Adrenal gland (tissue), 9 donors: ENCODE measurements at regions not wholly inside any gene's neighbourhood (a gene's known extent, or its start where the extent isn't known, plus 50 kb on each side); places are given as distances from the start of the nearest gene placed in this dataset.

Source experiments
- DNase-seq, 7 donors: peaks; one replicate each; pipeline ENCODE4 v3.0.0-alpha.2; 2019 to 2020
- H3K27ac ChIP-seq, 5 donors: fragments of 200-600 bp; sonication (generic) in 4 of 5; 1 replicate in 3 of 5; 2 replicates in 2 of 5; pipeline versions ENCODE4 v1.5.1 to v1.8.0; 2016 to 2020; ENCODE audit warnings: mild to moderate bottlenecking in 1 of 5
- H3K27me3 ChIP-seq: fragments of 200-600 bp; 2 replicates; pipeline ENCODE4 v1.8.0; 2021
- H3K36me3 ChIP-seq, 2 donors: fragments of 200-600 bp; replicated peaks in 1 of 2; 1 replicate in 1 of 2; 2 replicates in 1 of 2; pipeline versions ENCODE4 v1.5.1 to v1.8.0; 2018 to 2022
- H3K4me1 ChIP-seq, 2 donors: fragments of 200-600 bp; replicated peaks in 1 of 2; 1 replicate in 1 of 2; 2 replicates in 1 of 2; pipeline versions ENCODE4 v1.5.1 to v1.8.0; 2018 to 2021
- H3K4me3 ChIP-seq, 4 donors: fragments of 200-600 bp; sonication (generic) in 3 of 4; one replicate each; pipeline ENCODE4 v1.5.1; 2016 to 2018
- H3K9me3 ChIP-seq, 3 donors: fragments of 200-600 bp; sonication (generic) in 1 of 3; replicated peaks in 1 of 3; 1 replicate in 2 of 3; 2 replicates in 1 of 3; pipeline versions ENCODE4 v1.5.1 to v1.8.0; 2016 to 2021
- CTCF ChIP-seq, 6 experiments: fragments of 450-650 bp in 4 of 6; fragments of 200-600 bp in 2 of 6; sonication (generic) in 1 of 6; IDR thresholded peaks; 1 replicate in 5 of 6; 2 replicates in 1 of 6; pipeline versions ENCODE4 v1.5.1 to v1.8.0; 2016 to 2021; ENCODE audit warnings: antibody characterized with exemption in 6 of 6, mild to moderate bottlenecking in 2 of 6, moderate library complexity in 1 of 6
- POLR2A ChIP-seq, 2 donors: fragments of 450-650 bp; IDR thresholded peaks; one replicate each; pipeline ENCODE4 v1.6.1; 2017; ENCODE audit warnings: antibody characterized with exemption in 2 of 2, mild to moderate bottlenecking in 2 of 2, moderate library complexity in 1 of 2
- WGBS, 4 donors: extraction: QIAGEN DNeasy Blood & Tissue Kit in 2 of 4; methylation state at CpG; one replicate each; pipeline versions ENCODE4 v1.1.5 to v1.1.7; 2013 to 2017; 5-methylcytosine and 5-hydroxymethylcytosine counted together
- intact Hi-C, 2 donors: fragments of 100-400 bp; cut with DNase I; formaldehyde crosslinking; loops; one replicate each; pipeline versions ENCODE4 v1.14.1 to v1.15.0; 2022 to 2023
- donor health status: healthy with polysubstance abuse.
- donor health status: Bipolar disorder and iron deficiency.
- donor health status: DM: yes; HTN: yes; CAD: no.
- donor health status: DM: no; HTN: no; CAD: no.
- donor health status: DM: no; HTN: no; CAD: no.

GRCh38 chr12:104896146-104896545, 61.9 kb downstream of the SLC41A2 start:
- no peaks in the 10 kb centered on the region for H3K9me3 ChIP-seq
- no peak for TF ChIP-seq CTCF (IDR thresholded peaks at IDR 0.05)
- no peak for DNase-seq
- no peak overlapping the region for H3K4me3 ChIP-seq
- H3K27me3 ChIP-seq: no peaks in the 10 kb centered on the region
- H3K36me3 ChIP-seq: no peaks in the 10 kb centered on the region
- no peak overlapping the region for H3K27ac ChIP-seq
- no peaks in the 10 kb centered on the region for H3K4me1 ChIP-seq
- intact Hi-C loops: no loop called here

- WGBS, 4 donors: 81 to 89% (median 84%) methylated on average over 2 of the region's 2 CpGs
- TF ChIP-seq CTCF (IDR thresholded peaks at IDR 0.05): no peak
- TF ChIP-seq POLR2A (IDR thresholded peaks at IDR 0.05): no peak
Measured at GRCh38 chr12:104895415-104895814, 62.7 kb downstream of the SLC41A2 start.

GRCh38 chr12:104890476-104891096, 67.5 kb downstream of the SLC41A2 start:
- Histone ChIP-seq H3K27me3 (no peaks in the 10 kb centered on the region), H3K4me3 (no peak overlapping the region), H3K27ac (no peak overlapping the region), H3K36me3 (no peaks in the 10 kb centered on the region), H3K4me1 (no peaks in the 10 kb centered on the region), H3K9me3 (no peaks in the 10 kb centered on the region)
- DNase-seq: no peak
- WGBS, 4 donors: 88 to 94% (median 94%) methylated on average over 5 of the region's 5 CpGs
- intact Hi-C loops: no loop called here
- TF ChIP-seq CTCF (IDR thresholded peaks at IDR 0.05): no peak
- TF ChIP-seq POLR2A (IDR thresholded peaks at IDR 0.05): no peak

More at GRCh38 chr12:104895415-104895814, 62.7 kb downstream of the SLC41A2 start:
- no peak overlapping the region for H3K4me3 ChIP-seq
- H3K4me1 ChIP-seq: no peaks in the 10 kb centered on the region
- no peaks in the 10 kb centered on the region for H3K27me3 ChIP-seq
- no peaks in the 10 kb centered on the region for H3K36me3 ChIP-seq
- no peak for DNase-seq
- no peak overlapping the region for H3K27ac ChIP-seq
- no peaks in the 10 kb centered on the region for H3K9me3 ChIP-seq
- intact Hi-C loops: no loop called here

DNA sequence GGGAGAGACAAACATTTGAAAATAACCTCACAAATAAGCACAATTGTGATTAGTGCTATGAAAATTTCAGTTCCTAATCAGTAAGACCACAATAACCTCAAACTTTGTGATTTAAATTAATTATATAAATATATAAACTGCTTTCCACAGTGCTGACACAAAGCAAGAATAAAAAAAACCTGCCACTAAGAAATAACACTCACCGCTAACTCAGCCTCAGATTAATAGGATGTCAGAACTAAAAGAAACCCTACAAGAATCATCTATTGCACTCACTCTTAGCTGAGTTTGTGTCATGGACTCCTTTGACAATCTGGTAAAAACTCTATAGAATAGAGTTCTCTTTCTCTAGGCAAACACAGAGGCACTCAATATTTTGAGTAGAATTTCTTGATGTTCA, 68.4 kb downstream of the SLC41A2 start:
- TF ChIP-seq POLR2A (IDR thresholded peaks at IDR 0.05) (no peak), CTCF (IDR thresholded peaks at IDR 0.05) (no peak)
- intact Hi-C loops: loop anchor here in 1 of 2 donors (10.0 kb wide), 1 partner anchor 175 kb away; no protein-coding TSS in a partner anchor
- Histone ChIP-seq H3K4me1 (no peaks in the 10 kb centered on the region), H3K27me3 (no peaks in the 10 kb centered on the region), H3K9me3 (no peaks in the 10 kb centered on the region), H3K36me3 (no peaks in the 10 kb centered on the region), H3K27ac (no peak overlapping the region), H3K4me3 (no peak overlapping the region)
- WGBS, 4 donors: 94 to 100% (median 96%) methylated on average over 1 of the region's 1 CpG
- DNase-seq: no peak
